K562 (cell line): ENCODE measurements at regions not wholly inside any gene's neighbourhood (a gene's known extent, or its start where the extent isn't known, plus 50 kb on each side); places are given as distances from the start of the nearest gene placed in this dataset.

Source experiments
- ATAC-seq: fragments of 200-7000 bp; cut with Tn5 transposase; 3 replicates; pipeline ENCODE4 v1.9.1; 2020; ENCODE audit warnings: moderate library complexity
- BruUV-seq: library from RNA; stranded (reverse); fragments of 400-500 nt; replicated peaks from 2 replicates; lab custom pipeline; 2021; lab: Mats Ljungman, UMichigan
- CTCF ChIA-PET: fragments of 300-600 bp; formaldehyde crosslinking; extraction: SDS; loops from one replicate; lab custom pipeline; 2021; ENCODE audit warnings: low intra/inter-chr PET ratio; lab: Yijun Ruan, JAX
- POLR2A ChIA-PET: fragments of 300-600, 350-650 bp; sonication (Branson Sonifier 250); formaldehyde crosslinking; extraction: SDS; loops from one replicate; lab custom pipeline; 2021; ENCODE audit warnings: antibody characterized with exemption, inconsistent platforms; lab: Yijun Ruan, JAX
- DNase-seq, 4 experiments: peaks; one replicate each; pipeline versions ENCODE4 v3.0.0 to v3.0.0-alpha.2; 2011 to 2018; ENCODE audit warnings: low spot score in 3 of 4, mixed read lengths in 3 of 4; ENCODE audit errors: extremely low read depth in 1 of 4
- FAIRE-seq: peaks from 2 replicates; lab custom pipeline; 2011; peaks lifted over from hg19 to GRCh38; lab: Jason Lieb, UNC
- H2AFZ ChIP-seq: 2 replicates; pipeline ENCODE4 v1.6.0; 2011; ENCODE audit warnings: low read depth, low read length, control low read depth, inconsistent platforms
- H3K27ac ChIP-seq: fragments of 200-600 bp; 3 replicates; pipeline ENCODE4 v1.8.0; 2011; ENCODE audit warnings: low read depth, mild to moderate bottlenecking, control low read depth, inconsistent platforms, low read length, moderate library complexity, mixed read lengths; ENCODE audit errors: extremely low read depth
- H3K27me3 ChIP-seq, 2 experiments: fragments of 300-600 bp in 1 of 2; 2 replicates in 1 of 2; 3 replicates in 1 of 2; pipeline versions ENCODE4 v1.6.0 to v1.8.0; 2011; ENCODE audit warnings: inconsistent platforms in 2 of 2, low read length in 2 of 2, mild to moderate bottlenecking in 1 of 2, mixed read lengths in 1 of 2, moderate library complexity in 1 of 2; ENCODE audit not compliant: control insufficient read depth in 2 of 2, insufficient read depth in 2 of 2
- H3K36me3 ChIP-seq: fragments of 300-600 bp; 3 replicates; pipeline ENCODE4 v1.8.0; 2011; ENCODE audit warnings: mild to moderate bottlenecking, low read length, inconsistent platforms; ENCODE audit not compliant: control insufficient read depth, insufficient read depth
- H3K4me1 ChIP-seq, 2 experiments: fragments of 200-600 bp in 1 of 2; replicated peaks in 1 of 2; 2 replicates in 1 of 2; 3 replicates in 1 of 2; pipeline versions ENCODE4 v1.5.1 to v1.8.0; 2011; ENCODE audit warnings: inconsistent platforms in 2 of 2, low read length in 2 of 2, mild to moderate bottlenecking in 1 of 2, mixed read lengths in 1 of 2, moderate library complexity in 1 of 2; ENCODE audit not compliant: control insufficient read depth in 2 of 2, insufficient read depth in 2 of 2
- H3K4me2 ChIP-seq: 2 replicates; pipeline ENCODE4 v1.6.1; 2011; ENCODE audit warnings: low read length, control low read depth, inconsistent platforms, mixed read lengths; ENCODE audit not compliant: insufficient read depth
- H3K4me3 ChIP-seq: fragments of 200-600 bp; sonication (generic), shearing (Covaris generic); 2 replicates; pipeline ENCODE4 v1.5.1; 2016; ENCODE audit warnings: control low read depth, inconsistent platforms
- H3K79me2 ChIP-seq: fragments of 200-600 bp; 3 replicates; pipeline ENCODE4 v1.8.0; 2011; ENCODE audit warnings: low read length, inconsistent platforms; ENCODE audit not compliant: control insufficient read depth, insufficient read depth
- H3K9ac ChIP-seq, 2 experiments: 2 replicates each; pipeline versions ENCODE4 v1.6.0 to v1.6.1; 2011; ENCODE audit warnings: low read depth in 2 of 2, low read length in 2 of 2, control low read depth in 1 of 2, inconsistent platforms in 1 of 2, mild to moderate bottlenecking in 1 of 2, mixed read lengths in 1 of 2; ENCODE audit not compliant: insufficient read depth in 1 of 2
- H3K9me1 ChIP-seq: one replicate; pipeline ENCODE4 v1.6.0; 2011; ENCODE audit warnings: inconsistent platforms, mild to moderate bottlenecking, low read length, moderate library complexity; ENCODE audit not compliant: control insufficient read depth, insufficient read depth
- H3K9me3 ChIP-seq: replicated peaks from 2 replicates; pipeline ENCODE4 v1.5.1; 2011; ENCODE audit warnings: low read depth, low read length, inconsistent platforms; ENCODE audit not compliant: control insufficient read depth, insufficient read depth
- H4K20me1 ChIP-seq: replicated peaks from 2 replicates; pipeline ENCODE4 v1.6.1; 2011; ENCODE audit warnings: low read length, inconsistent platforms, mixed read lengths; ENCODE audit not compliant: control insufficient read depth, insufficient read depth
- CTCFL ChIP-seq: IDR thresholded peaks from 2 replicates; pipeline ENCODE4 v1.6.1; 2011; ENCODE audit warnings: borderline replicate concordance, low read depth, mild to moderate bottlenecking, moderate library complexity, low read length; ENCODE audit not compliant: insufficient read depth, poor library complexity, severe bottlenecking
- GABPB2 ChIP-seq: fragments of 250-450 bp; sonication (Bioruptor Pico); conservative IDR thresholded peaks from 2 replicates; pipeline ENCODE4 v1.5.1; 2021; ENCODE audit warnings: mild to moderate bottlenecking
- GMEB1 ChIP-seq: fragments of 250-450 bp; sonication (Bioruptor Pico); IDR thresholded peaks from 2 replicates; pipeline ENCODE4 v1.4.0; 2020; ENCODE audit warnings: mild to moderate bottlenecking
- HCFC1 ChIP-seq: IDR thresholded peaks from 2 replicates; pipeline ENCODE4 v1.6.1; 2012; ENCODE audit warnings: low read depth, low read length, improper control_type of control experiment
- HNRNPK ChIP-seq: fragments of 200-400 bp; formaldehyde crosslinking; IDR thresholded peaks from one replicate; pipeline ENCODE4 v1.6.1; 2018; ENCODE audit warnings: mild to moderate bottlenecking, low read depth, low read length; ENCODE audit not compliant: poor library complexity, severe bottlenecking
- MAFK ChIP-seq: IDR thresholded peaks from 2 replicates; pipeline ENCODE4 v1.6.1; 2011; ENCODE audit warnings: low read length, improper control_type of control experiment
- NFYB ChIP-seq: IDR thresholded peaks from 2 replicates; pipeline ENCODE4 v1.6.1; 2011; ENCODE audit warnings: mild to moderate bottlenecking, moderate library complexity; ENCODE audit not compliant: insufficient read length; ENCODE audit errors: extremely low read depth
- THAP12 ChIP-seq: fragments of 250-450 bp; sonication (Bioruptor Pico); IDR thresholded peaks from 2 replicates; pipeline ENCODE4 v1.9.0; 2021; ENCODE audit warnings: mild to moderate bottlenecking, inconsistent platforms
- WGBS: fragments of 100-300 bp; shearing (Covaris generic); methylation state at CpG from one replicate; pipeline ENCODE4 v1.1.6; 2016; ENCODE audit warnings: low coverage, mixed read lengths; ENCODE audit not compliant: insufficient coverage; ENCODE audit errors: missing lambda C conversion rate; 5-methylcytosine and 5-hydroxymethylcytosine counted together
- in situ Hi-C: fragments of 300-500 bp; cut with MboI; formaldehyde crosslinking; loops from 4 replicates; pipeline ENCODE4 v1.15.0; 2018; ENCODE audit warnings: inconsistent platforms, mixed read lengths
- intact Hi-C: fragments of 100-400 bp; cut with micrococcal nuclease; formaldehyde crosslinking; loops from 2 replicates; pipeline ENCODE4 v1.14.2; 2022

DNA sequence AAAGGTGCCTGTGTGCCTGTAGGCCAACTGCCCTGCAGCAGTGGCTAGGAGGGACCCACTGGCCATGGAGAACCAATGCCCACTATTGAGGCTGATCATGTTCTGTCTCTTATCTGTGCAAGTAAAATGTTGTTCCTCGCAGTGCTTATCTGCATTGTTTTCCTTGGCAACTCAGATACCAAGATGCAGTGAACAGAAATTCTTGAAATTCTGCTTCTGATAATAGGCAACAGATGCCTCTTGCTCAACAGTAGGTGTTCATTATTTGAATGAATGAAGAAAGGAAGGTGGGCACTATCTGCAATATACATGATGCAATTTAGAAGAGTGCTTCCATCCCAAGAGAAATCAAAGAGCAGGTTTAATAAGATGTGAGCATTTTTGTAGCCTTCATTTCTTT is 232.2 kb downstream of the NUAK1 start:
- Histone ChIP-seq H3K27ac (no peak overlapping the region), H3K9me3 (no peaks in the 10 kb centered on the region), H4K20me1 (no peaks in the 10 kb centered on the region), H3K36me3 (no peaks in the 10 kb centered on the region), H2AFZ (no peak overlapping the region), H3K4me1 (no peaks in the 10 kb centered on the region), H3K4me2 (no peak overlapping the region), H3K9me1 (no peaks in the 10 kb centered on the region)
- no peak for ATAC-seq
- in situ Hi-C loops, result no loop called here
- POLR2A ChIA-PET, result no interaction called here
- TF ChIP-seq CTCFL, result no peak
- no peak for TF ChIP-seq HNRNPK
- no peak for TF ChIP-seq GABPB2 (CRISPR knock-in tag)
- TF ChIP-seq, all 486 proteins: peak for 0
- no peaks in the 10 kb centered on the region for H3K79me2 ChIP-seq
- H3K27me3 ChIP-seq, result no peaks in the 10 kb centered on the region
- DNase-seq, result no peak
- CTCF ChIA-PET, result no interaction called here
- no peak for FAIRE-seq
- no peak overlapping the region for H3K4me3 ChIP-seq
- intact Hi-C loops, result no loop called here
- no peak overlapping the region for H3K9ac ChIP-seq
- BruUV-seq, result no TSS peak
- 0% methylated on average over 1 of the region's 1 CpG for WGBS

GRCh38 chr12:105907982-105908381 is 230.8 kb downstream of the NUAK1 start:
- Histone ChIP-seq H3K9me1 (no peaks in the 10 kb centered on the region), H3K36me3 (no peaks in the 10 kb centered on the region), H3K4me1 (no peaks in the 10 kb centered on the region), H3K27ac (no peak overlapping the region), H2AFZ (no peak overlapping the region), H3K4me2 (no peak overlapping the region), H3K9me3 (no peaks in the 10 kb centered on the region), H3K4me3 (no peak overlapping the region), H4K20me1 (no peaks in the 10 kb centered on the region), H3K79me2 (no peaks in the 10 kb centered on the region), H3K9ac (no peak overlapping the region), H3K27me3 (no peaks in the 10 kb centered on the region)
- DNase-seq (no peak), ATAC-seq (no peak), FAIRE-seq (no peak)
- CTCF ChIA-PET, result no interaction called here
- intact Hi-C loops, result no loop called here
- no TSS peak for BruUV-seq
- WGBS, result 0% methylated on average over 2 of the region's 2 CpGs
- in situ Hi-C loops, result no loop called here
- POLR2A ChIA-PET, result no interaction called here
- no peak for TF ChIP-seq NFYB
- TF ChIP-seq HCFC1, result no peak
- TF ChIP-seq MAFK, result no peak
- TF ChIP-seq GMEB1 (CRISPR knock-in tag), result no peak
- TF ChIP-seq THAP12 (CRISPR knock-in tag), result no peak
